H9 (cell line): ENCODE measurements at regions not wholly inside any gene's neighbourhood (a gene's known extent, or its start where the extent isn't known, plus 50 kb on each side); places are given as distances from the start of the nearest gene placed in this dataset.

Experiments used
- DNase-seq: peaks from one replicate; pipeline ENCODE4 v3.0.0-alpha.2; 2017
- H2AFZ ChIP-seq: one replicate; pipeline ENCODE4 v1.6.1; 2013; ENCODE audit warnings: mild to moderate bottlenecking, low read length, control low read depth, moderate library complexity
- H2AK5ac ChIP-seq: 2 replicates; pipeline ENCODE4 v1.6.1; 2013; ENCODE audit warnings: low read length, control low read depth, mixed read lengths; ENCODE audit not compliant: insufficient read length
- H2BK120ac ChIP-seq: one replicate; pipeline ENCODE4 v1.6.1; 2013; ENCODE audit warnings: low read depth, mild to moderate bottlenecking, low read length, control low read depth, inconsistent platforms; ENCODE audit not compliant: poor library complexity, severe bottlenecking
- H2BK12ac ChIP-seq: 2 replicates; pipeline ENCODE4 v1.6.1; 2013; ENCODE audit warnings: low read length, control low read depth, mixed read lengths, low read depth; ENCODE audit not compliant: insufficient read length
- H2BK15ac ChIP-seq: 2 replicates; pipeline ENCODE4 v1.6.1; 2013; ENCODE audit warnings: low read depth, low read length, control low read depth
- H2BK20ac ChIP-seq: one replicate; pipeline ENCODE4 v1.6.1; 2013; ENCODE audit warnings: low read depth, mild to moderate bottlenecking, low read length, control low read depth, inconsistent platforms; ENCODE audit not compliant: poor library complexity, severe bottlenecking
- H2BK5ac ChIP-seq: 2 replicates; pipeline ENCODE4 v1.6.1; 2013; ENCODE audit warnings: low read length, control low read depth, mixed read lengths; ENCODE audit not compliant: insufficient read length
- H3K14ac ChIP-seq: 2 replicates; pipeline ENCODE4 v1.6.1; 2013; ENCODE audit warnings: low read length, control low read depth; ENCODE audit not compliant: insufficient read depth
- H3K18ac ChIP-seq: 2 replicates; pipeline ENCODE4 v1.6.1; 2013; ENCODE audit warnings: low read depth, mild to moderate bottlenecking, mixed read lengths, low read length, control low read depth; ENCODE audit not compliant: insufficient read length
- H3K23ac ChIP-seq: 2 replicates; pipeline ENCODE4 v1.6.1; 2013; ENCODE audit warnings: low read length, control low read depth, mixed read lengths, low read depth; ENCODE audit not compliant: insufficient read length
- H3K23me2 ChIP-seq: 2 replicates; pipeline ENCODE4 v1.6.1; 2013; ENCODE audit warnings: low read depth, mild to moderate bottlenecking, mixed read lengths, low read length, control low read depth; ENCODE audit not compliant: insufficient read length, poor library complexity, severe bottlenecking
- H3K27ac ChIP-seq: 2 replicates; pipeline ENCODE4 v1.5.1; 2013; ENCODE audit warnings: low read length, control low read depth, mixed read lengths, low read depth; ENCODE audit not compliant: insufficient read length
- H3K27me3 ChIP-seq: 2 replicates; pipeline ENCODE4 v1.6.1; 2013; ENCODE audit warnings: low read length, control low read depth, inconsistent platforms; ENCODE audit not compliant: insufficient read depth
- H3K4ac ChIP-seq: 2 replicates; pipeline ENCODE4 v1.6.1; 2013; ENCODE audit warnings: low read depth, mild to moderate bottlenecking, control low read depth, inconsistent platforms, low read length, moderate library complexity
- H3K4me1 ChIP-seq: 2 replicates; pipeline ENCODE4 v1.6.1; 2013; ENCODE audit warnings: low read length, control low read depth, inconsistent platforms; ENCODE audit not compliant: insufficient read depth
- H3K4me2 ChIP-seq: 2 replicates; pipeline ENCODE4 v1.6.1; 2013; ENCODE audit warnings: low read length, control low read depth, mixed read lengths; ENCODE audit not compliant: insufficient read length, insufficient read depth
- H3K56ac ChIP-seq: 2 replicates; pipeline ENCODE4 v1.6.1; 2013; ENCODE audit warnings: low read depth, mild to moderate bottlenecking, mixed read lengths, low read length, control low read depth; ENCODE audit not compliant: insufficient read length
- H3K79me1 ChIP-seq: 2 replicates; pipeline ENCODE4 v1.6.1; 2013; ENCODE audit warnings: low read depth, mild to moderate bottlenecking, moderate library complexity, low read length, control low read depth, inconsistent platforms; ENCODE audit not compliant: insufficient read depth, poor library complexity, severe bottlenecking
- H3K79me2 ChIP-seq: 2 replicates; pipeline ENCODE4 v1.6.1; 2013; ENCODE audit warnings: low read length, control low read depth, inconsistent platforms; ENCODE audit not compliant: insufficient read depth
- H3K9ac ChIP-seq: 2 replicates; pipeline ENCODE4 v1.6.1; 2013; ENCODE audit warnings: low read length, control low read depth, mixed read lengths; ENCODE audit not compliant: insufficient read length; ENCODE audit errors: extremely low read depth
- H3K9me3 ChIP-seq: one replicate; pipeline ENCODE4 v1.6.1; 2013; ENCODE audit warnings: low read depth, low read length, inconsistent platforms; ENCODE audit not compliant: control insufficient read depth
- H3T11ph ChIP-seq: one replicate; pipeline ENCODE4 v1.6.1; 2013; ENCODE audit warnings: mild to moderate bottlenecking, low read length, control low read depth, inconsistent platforms
- H4K20me1 ChIP-seq: one replicate; pipeline ENCODE4 v1.6.1; 2013; ENCODE audit not compliant: control insufficient read depth, insufficient read length, insufficient read depth
- H4K5ac ChIP-seq: 2 replicates; pipeline ENCODE4 v1.6.1; 2013; ENCODE audit warnings: low read depth, mild to moderate bottlenecking, mixed read lengths, low read length, control low read depth; ENCODE audit not compliant: insufficient read length
- H4K8ac ChIP-seq: replicated peaks from 2 replicates; pipeline ENCODE4 v1.6.1; 2013; ENCODE audit warnings: low read length, control low read depth, mixed read lengths, low read depth; ENCODE audit not compliant: insufficient read length
- H4K91ac ChIP-seq: 2 replicates; pipeline ENCODE4 v1.6.1; 2013; ENCODE audit warnings: low read depth, mild to moderate bottlenecking, moderate library complexity, mixed read lengths, low read length, control low read depth; ENCODE audit not compliant: insufficient read length
- H3K27ac Mint-ChIP-seq, 3 experiments: 2 replicates in 2 of 3; 3 replicates in 1 of 3; pipeline ENCODE4 v1.8.0; 2020 to 2021; ENCODE audit warnings: mixed read lengths in 3 of 3, mild to moderate bottlenecking in 1 of 3, moderate library complexity in 1 of 3
- H3K27me3 Mint-ChIP-seq: 2 replicates; pipeline ENCODE4 v1.8.0; 2021; ENCODE audit warnings: low read depth, mild to moderate bottlenecking, moderate library complexity, mixed read lengths
- H3K36me3 Mint-ChIP-seq, 3 experiments: 2 replicates in 2 of 3; 3 replicates in 1 of 3; pipeline ENCODE4 v1.8.0; 2020 to 2021; ENCODE audit warnings: low read depth in 3 of 3, mixed read lengths in 3 of 3; ENCODE audit not compliant: insufficient read depth in 1 of 3
- H3K4me1 Mint-ChIP-seq, 2 experiments: 2 replicates each; pipeline ENCODE4 v1.8.0; 2020; ENCODE audit warnings: mixed read lengths in 2 of 2
- H3K4me3 Mint-ChIP-seq, 2 experiments: 2 replicates in 1 of 2; 3 replicates in 1 of 2; pipeline ENCODE4 v1.8.0; 2020 to 2021; ENCODE audit warnings: mild to moderate bottlenecking in 2 of 2, mixed read lengths in 2 of 2, moderate library complexity in 1 of 2
- H3K9me3 Mint-ChIP-seq, 2 experiments: 2 replicates in 1 of 2; 3 replicates in 1 of 2; pipeline ENCODE4 v1.8.0; 2020; ENCODE audit warnings: mild to moderate bottlenecking in 2 of 2, mixed read lengths in 2 of 2, moderate library complexity in 1 of 2
- CTCF ChIP-seq: fragments of 200-600 bp; sonication (generic); conservative IDR thresholded peaks from 3 replicates; pipeline ENCODE4 v1.8.0; 2021; ENCODE audit warnings: antibody characterized with exemption, mild to moderate bottlenecking
- WGBS: extraction: QIAGEN DNeasy Blood & Tissue Kit; methylation state at CpG from one replicate; pipeline ENCODE4 v1.1.7; 2013; ENCODE audit warnings: missing lambda C conversion rate, low lambda C conversion rate, mixed read lengths; ENCODE audit not compliant: insufficient read length; ENCODE audit errors: extremely low coverage; 5-methylcytosine and 5-hydroxymethylcytosine counted together

GRCh38 chr2:120842456-120843439, 107.1 kb downstream of the GLI2 start:
- no peaks in the 10 kb centered on the region; the same call in 1 of the 2 replicates for H3K79me2 ChIP-seq
- no peak overlapping the region for H2BK20ac ChIP-seq
- no peak overlapping the region for H3K14ac ChIP-seq
- DNase-seq: no peak
- H2BK12ac ChIP-seq: no peak overlapping the region
- no peak overlapping the region for H3K23ac ChIP-seq
- Mint-ChIP-seq H3K4me3 (no peak overlapping the region), H3K27me3 (no peaks in the 10 kb centered on the region), H3K4me1 (peaks cover 10 to 26% of the 10 kb centered on the region in 2 experiments), H3K9me3 (no peaks in the 10 kb centered on the region; a peak in 1 of 5 replicates), H3K27ac (no peak overlapping the region), H3K36me3 (peaks cover 11 to 17% (median 17%) of the 10 kb centered on the region in 3 experiments; a peak in 4 of 7 replicates)
- H3K4me1 ChIP-seq: no peaks in the 10 kb centered on the region; the same call in 1 of the 2 replicates
- no peak overlapping the region for H2BK120ac ChIP-seq
- no peaks in the 10 kb centered on the region for H3K9me3 ChIP-seq
- no peaks in the 10 kb centered on the region for H3K27me3 ChIP-seq
- no peak overlapping the region for H4K91ac ChIP-seq
- H3K23me2 ChIP-seq: no peaks in the 10 kb centered on the region
- no peak overlapping the region for H3K27ac ChIP-seq
- no CpG with 5 or more reads among the region's 12 CpGs for WGBS
- H2BK5ac ChIP-seq: no peak overlapping the region
- H2AFZ ChIP-seq: no peak overlapping the region
- H3T11ph ChIP-seq: no peak overlapping the region
- no peaks in the 10 kb centered on the region for H4K20me1 ChIP-seq
- H4K5ac ChIP-seq: no peak overlapping the region
- no peaks in the 10 kb centered on the region for H3K79me1 ChIP-seq
- H2AK5ac ChIP-seq: no peak overlapping the region
- no peak for TF ChIP-seq CTCF
- H3K9ac ChIP-seq: no peak overlapping the region
- no peak overlapping the region for H2BK15ac ChIP-seq
- no peak overlapping the region for H3K18ac ChIP-seq
- H3K4me2 ChIP-seq: no peak overlapping the region
- no peak overlapping the region for H3K56ac ChIP-seq
- H4K8ac ChIP-seq: no peak overlapping the region
- no peak overlapping the region for H3K4ac ChIP-seq
